Psoas muscle (tissue), 7 donors: ENCODE measurements at regions not wholly inside any gene's neighbourhood (a gene's known extent, or its start where the extent isn't known, plus 50 kb on each side); places are given as distances from the start of the nearest gene placed in this dataset.

Experiments
- ATAC-seq, 4 donors: fragments of 200-7000 bp; cut with Tn5 transposase; one replicate each; pipeline ENCODE4 v1.9.1; 2020; ENCODE audit warnings: moderate library complexity in 3 of 4, mild to moderate bottlenecking in 2 of 4
- DNase-seq, 2 donors: peaks; one replicate each; pipeline ENCODE4 v3.0.0-alpha.2; 2020
- H3K27ac ChIP-seq: fragments of 200-600 bp; one replicate; pipeline ENCODE4 v1.8.0; 2022
- H3K27me3 ChIP-seq, 3 donors: fragments of 200-600 bp in 1 of 3; one replicate each; pipeline versions ENCODE4 v1.6.1 to v1.8.0; 2013 to 2022; ENCODE audit warnings: low read length in 2 of 3, mild to moderate bottlenecking in 2 of 3, moderate library complexity in 1 of 3; ENCODE audit not compliant: insufficient read depth in 3 of 3
- H3K36me3 ChIP-seq, 2 donors: fragments of 200-600 bp in 1 of 2; one replicate each; pipeline versions ENCODE4 v1.6.1 to v1.8.0; 2013 to 2022; ENCODE audit warnings: low read depth in 1 of 2, mild to moderate bottlenecking in 1 of 2, moderate library complexity in 1 of 2; ENCODE audit not compliant: insufficient read depth in 1 of 2
- H3K4me1 ChIP-seq: fragments of 200-600 bp; one replicate; pipeline ENCODE4 v1.8.0; 2022
- H3K4me3 ChIP-seq: fragments of 200-600 bp; one replicate; pipeline ENCODE4 v1.8.0; 2022; ENCODE audit warnings: mild to moderate bottlenecking
- H3K9me3 ChIP-seq: fragments of 200-600 bp; one replicate; pipeline ENCODE4 v1.8.0; 2022
- CTCF ChIP-seq: fragments of 200-600 bp; IDR thresholded peaks from one replicate; pipeline ENCODE4 v1.8.0; 2022; ENCODE audit warnings: antibody characterized with exemption
- WGBS, 3 donors: extraction: QIAGEN DNeasy Blood & Tissue Kit; methylation state at CpG; one replicate each; pipeline versions ENCODE4 v1.1.6 to v1.1.7; 2013; 5-methylcytosine and 5-hydroxymethylcytosine counted together
- intact Hi-C, 2 donors: fragments of 100-400 bp; cut with DNase I; formaldehyde crosslinking; loops; one replicate each; pipeline versions ENCODE4 v1.11.0 to v1.14.2; 2022
- donor health status: healthy with polysubstance abuse.
- donor health status: DM: no; HTN: no; CAD: no; lungs with moderate emphysema.
- donor health status: Bipolar disorder and iron deficiency.
- donor health status: healthy.
- donor health status: DM: yes; HTN: yes; CAD: no.
- donor health status: DM: no; HTN: no; CAD: no.
- donor health status: DM: yes; HTN: yes; CAD: no.

- Histone ChIP-seq H3K4me3 (no peak overlapping the region), H3K27me3 (no peaks in the 10 kb centered on the region), H3K4me1 (no peaks in the 10 kb centered on the region), H3K36me3 (no peaks in the 10 kb centered on the region), H3K9me3 (no peaks in the 10 kb centered on the region), H3K27ac (no peak overlapping the region)
- WGBS, 3 donors: 69 to 75% (median 72%) methylated on average over 2 of the region's 2 CpGs
- no peak for ATAC-seq
- no peak for TF ChIP-seq CTCF
- intact Hi-C loops: no loop called here
- no peak for DNase-seq
Observed at GRCh38 chr2:201536046-201536445, 84.5 kb downstream of the STRADB start.

- no peaks in the 10 kb centered on the region for H3K27me3 ChIP-seq
- WGBS, 3 donors: 68 to 86% (median 84%) methylated on average over 2 of the region's 2 CpGs
- H3K36me3 ChIP-seq: no peaks in the 10 kb centered on the region
- DNase-seq (no peak), ATAC-seq (no peak)
- H3K4me3 ChIP-seq: no peak overlapping the region
- TF ChIP-seq CTCF: no peak
- H3K4me1 ChIP-seq: no peaks in the 10 kb centered on the region
- intact Hi-C loops: no loop called here
- H3K27ac ChIP-seq: no peak overlapping the region
- H3K9me3 ChIP-seq: peaks cover 9% of the 10 kb centered on the region
Observed at GRCh38 chr2:201532686-201533304, 81.3 kb downstream of the STRADB start.
